ENCODE measurements at regions not wholly inside any gene's neighbourhood (a gene's known extent, or its start where the extent isn't known, plus 50 kb on each side); places are given as distances from the start of the nearest gene placed in this dataset.

- TF ChIP-seq, protein P1, sequence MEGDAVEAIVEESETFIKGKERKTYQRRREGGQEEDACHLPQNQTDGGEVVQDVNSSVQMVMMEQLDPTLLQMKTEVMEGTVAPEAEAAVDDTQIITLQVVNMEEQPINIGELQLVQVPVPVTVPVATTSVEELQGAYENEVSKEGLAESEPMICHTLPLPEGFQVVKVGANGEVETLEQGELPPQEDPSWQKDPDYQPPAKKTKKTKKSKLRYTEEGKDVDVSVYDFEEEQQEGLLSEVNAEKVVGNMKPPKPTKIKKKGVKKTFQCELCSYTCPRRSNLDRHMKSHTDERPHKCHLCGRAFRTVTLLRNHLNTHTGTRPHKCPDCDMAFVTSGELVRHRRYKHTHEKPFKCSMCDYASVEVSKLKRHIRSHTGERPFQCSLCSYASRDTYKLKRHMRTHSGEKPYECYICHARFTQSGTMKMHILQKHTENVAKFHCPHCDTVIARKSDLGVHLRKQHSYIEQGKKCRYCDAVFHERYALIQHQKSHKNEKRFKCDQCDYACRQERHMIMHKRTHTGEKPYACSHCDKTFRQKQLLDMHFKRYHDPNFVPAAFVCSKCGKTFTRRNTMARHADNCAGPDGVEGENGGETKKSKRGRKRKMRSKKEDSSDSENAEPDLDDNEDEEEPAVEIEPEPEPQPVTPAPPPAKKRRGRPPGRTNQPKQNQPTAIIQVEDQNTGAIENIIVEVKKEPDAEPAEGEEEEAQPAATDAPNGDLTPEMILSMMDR (IDR thresholded peaks at IDR 0.05), result no peak
- H3K79me2 ChIP-seq, result no peaks in the 10 kb centered on the region
- no peaks in the 10 kb centered on the region for H3K9me3 ChIP-seq (ENCODE audit: control insufficient read depth, low read length)
- no peak overlapping the region for H3K27ac ChIP-seq
- no peaks in the 10 kb centered on the region for H3K36me3 ChIP-seq (ENCODE audit: control insufficient read depth, insufficient read depth, low read length)
- no peak overlapping the region for H3K4me3 ChIP-seq (ENCODE audit: low read depth, low read length)
- no peaks in the 10 kb centered on the region for H3K4me1 ChIP-seq
- no peak overlapping the region for H3K9ac ChIP-seq
- no peak overlapping the region for H3K4me2 ChIP-seq (ENCODE audit: low read length)
- no peak overlapping the region for H2AFZ ChIP-seq
- H3K27me3 ChIP-seq (ENCODE audit: control insufficient read depth, insufficient read depth, low read length), result no peaks in the 10 kb centered on the region
Observed at GRCh38 chr2:76019128-76019527, 308.4 kb upstream of the GCFC2 start.

GRCh38 chr2:76009484-76009883, 298.8 kb upstream of the GCFC2 start:
- TF ChIP-seq, protein P1 (IDR thresholded peaks at IDR 0.05), result no peak
- H3K4me1 ChIP-seq, result no peaks in the 10 kb centered on the region
- no peak overlapping the region for H3K27ac ChIP-seq
- H2AFZ ChIP-seq, result no peak overlapping the region
- no peaks in the 10 kb centered on the region for H3K27me3 ChIP-seq (ENCODE audit: control insufficient read depth, insufficient read depth, low read length)
- no peak overlapping the region for H3K4me2 ChIP-seq (ENCODE audit: low read length)
- no peaks in the 10 kb centered on the region for H3K79me2 ChIP-seq
- no peaks in the 10 kb centered on the region for H3K36me3 ChIP-seq (ENCODE audit: control insufficient read depth, insufficient read depth, low read length)
- H3K4me3 ChIP-seq (ENCODE audit: low read depth, low read length), result no peak overlapping the region
- H3K9me3 ChIP-seq (ENCODE audit: control insufficient read depth, low read length), result no peaks in the 10 kb centered on the region
- H3K9ac ChIP-seq, result no peak overlapping the region

DNA sequence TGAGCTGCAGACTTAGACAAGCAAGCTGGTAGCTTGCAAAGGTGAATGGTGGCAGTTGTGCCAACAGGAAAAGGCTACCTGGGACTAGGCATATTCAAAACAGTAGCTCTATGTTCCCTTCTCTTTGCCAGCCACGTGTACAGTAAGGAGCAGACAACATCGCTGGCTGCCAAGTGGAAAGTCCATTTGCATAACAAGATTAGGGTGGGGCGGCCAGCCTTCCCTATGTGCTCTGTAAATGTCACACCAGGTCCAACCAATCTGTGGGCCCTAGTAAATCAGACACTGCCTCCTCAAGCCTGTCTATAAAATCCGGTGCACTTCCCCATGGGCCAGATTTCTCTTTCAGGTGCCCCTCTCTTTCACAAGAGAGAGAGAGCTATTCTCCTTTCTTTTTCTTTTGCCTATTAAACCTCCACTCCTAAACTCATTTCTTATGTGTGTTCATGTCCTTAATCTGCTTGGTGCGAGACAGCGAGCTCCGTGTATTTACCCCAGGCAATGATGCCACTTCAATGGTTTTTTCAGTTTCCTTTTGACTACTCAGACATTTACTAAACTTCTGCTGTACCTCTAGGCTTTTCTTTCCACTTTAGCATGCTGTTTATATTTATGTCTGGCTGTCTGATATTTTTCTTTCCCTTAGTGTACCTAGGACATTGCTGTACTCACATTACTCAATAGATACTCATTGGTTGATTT, 297.4 kb upstream of the GCFC2 start:
- no peaks in the 10 kb centered on the region for H3K79me2 ChIP-seq
- H3K4me3 ChIP-seq (ENCODE audit: low read depth, low read length), result no peak overlapping the region
- H3K4me1 ChIP-seq, result no peaks in the 10 kb centered on the region
- H3K36me3 ChIP-seq (ENCODE audit: control insufficient read depth, insufficient read depth, low read length), result no peaks in the 10 kb centered on the region
- TF ChIP-seq, protein P1 (IDR thresholded peaks at IDR 0.05), result no peak
- no peak overlapping the region for H3K9ac ChIP-seq
- H3K27me3 ChIP-seq (ENCODE audit: control insufficient read depth, insufficient read depth, low read length), result no peaks in the 10 kb centered on the region
- no peak overlapping the region for H2AFZ ChIP-seq
- H3K9me3 ChIP-seq (ENCODE audit: control insufficient read depth, low read length), result no peaks in the 10 kb centered on the region
- no peak overlapping the region for H3K27ac ChIP-seq
- no peak overlapping the region for H3K4me2 ChIP-seq (ENCODE audit: low read length)

DNA sequence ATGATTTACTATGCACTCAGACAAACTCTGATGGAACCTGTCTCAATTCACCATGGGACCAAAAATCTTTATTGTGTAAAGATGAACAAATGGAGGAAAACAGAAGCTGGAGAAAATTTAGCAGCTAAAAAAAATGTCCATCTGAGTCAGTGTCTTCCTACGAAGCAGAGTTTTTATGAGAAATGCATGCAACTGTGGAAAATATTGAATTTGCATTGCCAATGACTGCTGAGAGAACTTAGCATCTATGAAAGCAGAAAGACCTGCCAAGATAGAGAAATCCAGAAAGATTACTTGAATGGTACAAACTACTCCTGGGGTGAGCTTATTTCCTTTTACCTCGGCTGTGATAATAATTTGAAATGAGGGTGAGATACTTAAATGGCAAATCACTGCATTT, 289.7 kb upstream of the GCFC2 start:
- Histone ChIP-seq H3K4me1 (no peaks in the 10 kb centered on the region), H3K4me2 (ENCODE audit: low read length) (no peak overlapping the region), H3K4me3 (ENCODE audit: low read depth, low read length) (no peak overlapping the region), H3K79me2 (no peaks in the 10 kb centered on the region), H3K27ac (no peak overlapping the region), H3K27me3 (ENCODE audit: control insufficient read depth, insufficient read depth, low read length) (no peaks in the 10 kb centered on the region), H2AFZ (no peak overlapping the region), H3K9me3 (ENCODE audit: control insufficient read depth, low read length) (no peaks in the 10 kb centered on the region), H3K36me3 (ENCODE audit: control insufficient read depth, insufficient read depth, low read length) (no peaks in the 10 kb centered on the region), H3K9ac (no peak overlapping the region)
- TF ChIP-seq, protein P1 (IDR thresholded peaks at IDR 0.05), result no peak

DNA sequence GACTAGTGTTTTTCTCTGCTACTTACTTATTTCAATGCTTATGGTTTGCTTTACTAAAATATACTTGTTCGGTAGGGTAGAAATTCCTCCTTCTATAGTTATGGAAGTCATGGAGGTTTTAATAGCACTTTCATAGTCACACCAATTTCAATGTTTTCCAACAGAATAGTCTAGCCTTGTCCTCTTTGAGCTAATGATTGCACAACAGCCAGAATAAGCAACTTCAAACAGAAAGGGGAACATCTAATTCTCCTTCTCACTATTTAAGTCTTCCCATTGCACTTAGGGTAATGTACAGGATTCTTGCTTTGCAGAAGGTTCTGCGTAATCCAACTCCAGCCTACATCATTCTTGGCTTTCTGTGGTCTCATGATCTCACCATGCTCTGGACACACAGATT, 287.7 kb upstream of the GCFC2 start:
- no peak overlapping the region for H3K4me3 ChIP-seq (ENCODE audit: low read depth, low read length)
- H3K36me3 ChIP-seq (ENCODE audit: control insufficient read depth, insufficient read depth, low read length), result no peaks in the 10 kb centered on the region
- H3K9ac ChIP-seq, result no peak overlapping the region
- TF ChIP-seq, protein P1 (IDR thresholded peaks at IDR 0.05), result no peak
- no peak overlapping the region for H3K27ac ChIP-seq
- no peaks in the 10 kb centered on the region for H3K27me3 ChIP-seq (ENCODE audit: control insufficient read depth, insufficient read depth, low read length)
- no peaks in the 10 kb centered on the region for H3K4me1 ChIP-seq
- no peaks in the 10 kb centered on the region for H3K79me2 ChIP-seq
- no peak overlapping the region for H3K4me2 ChIP-seq (ENCODE audit: low read length)
- no peaks in the 10 kb centered on the region for H3K9me3 ChIP-seq (ENCODE audit: control insufficient read depth, low read length)
- no peak overlapping the region for H2AFZ ChIP-seq
